Coronary artery (tissue), 2 donors: ENCODE measurements at regions not wholly inside any gene's neighbourhood (a gene's known extent, or its start where the extent isn't known, plus 50 kb on each side); places are given as distances from the start of the nearest gene placed in this dataset.

Experiments used
- DNase-seq: peaks from one replicate; pipeline ENCODE4 v3.0.0-alpha.2; 2017; ENCODE audit warnings: low spot score
- H3K27ac ChIP-seq, 2 donors: fragments of 200-600 bp; sonication (generic); one replicate each; pipeline ENCODE4 v1.5.1; 2016 to 2019
- H3K4me3 ChIP-seq: fragments of 200-600 bp; sonication (generic); 2 replicates; pipeline ENCODE4 v1.5.1; 2016; ENCODE audit warnings: mild to moderate bottlenecking, moderate library complexity
- CTCF ChIP-seq: fragments of 200-600 bp; sonication (generic); IDR thresholded peaks from one replicate; pipeline ENCODE4 v1.5.1; 2019; ENCODE audit warnings: antibody characterized with exemption

DNA sequence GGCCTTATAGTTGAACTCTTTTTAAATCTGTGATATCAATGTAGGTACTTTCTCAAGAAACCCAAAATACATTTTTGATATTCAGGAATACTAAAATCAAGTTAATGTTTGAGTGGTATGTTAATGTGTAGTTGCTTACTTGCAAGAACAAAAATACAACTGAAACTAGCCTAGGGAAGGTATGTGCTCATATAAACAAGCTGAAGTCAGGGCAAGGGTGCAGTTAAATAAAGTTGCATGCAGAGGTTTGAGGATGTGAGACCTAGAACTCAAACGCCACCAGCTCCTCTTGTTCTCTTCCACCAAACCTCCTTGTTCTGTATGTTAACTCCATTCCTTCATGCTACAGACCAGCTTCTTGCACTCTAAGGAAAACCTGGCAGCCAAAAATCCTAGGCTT is 388.3 kb upstream of the SMIM21 start:
- no peak overlapping the region for H3K27ac ChIP-seq
- no peak overlapping the region for H3K4me3 ChIP-seq
- no peak for DNase-seq
- TF ChIP-seq CTCF = no peak

- TF ChIP-seq CTCF = no peak
- DNase-seq = no peak
- Histone ChIP-seq H3K27ac (no peak overlapping the region), H3K4me3 (no peak overlapping the region)
Observed at GRCh38 chr18:75812761-75813160, 385.3 kb upstream of the SMIM21 start.

- no peak for TF ChIP-seq CTCF
- no peak for DNase-seq
- Histone ChIP-seq H3K27ac (no peak overlapping the region), H3K4me3 (no peak overlapping the region)
Observed at GRCh38 chr18:75810961-75811551, 383.6 kb upstream of the SMIM21 start.

- DNase-seq = no peak
- no peak for TF ChIP-seq CTCF
- H3K4me3 ChIP-seq = no peak overlapping the region
- H3K27ac ChIP-seq = no peak overlapping the region
Observed at GRCh38 chr18:75810516-75810915, 383.0 kb upstream of the SMIM21 start.

- Histone ChIP-seq H3K27ac (no peak overlapping the region), H3K4me3 (no peak overlapping the region)
- DNase-seq = no peak
- no peak for TF ChIP-seq CTCF
Observed at GRCh38 chr18:75809926-75810255, 382.4 kb upstream of the SMIM21 start.

DNA sequence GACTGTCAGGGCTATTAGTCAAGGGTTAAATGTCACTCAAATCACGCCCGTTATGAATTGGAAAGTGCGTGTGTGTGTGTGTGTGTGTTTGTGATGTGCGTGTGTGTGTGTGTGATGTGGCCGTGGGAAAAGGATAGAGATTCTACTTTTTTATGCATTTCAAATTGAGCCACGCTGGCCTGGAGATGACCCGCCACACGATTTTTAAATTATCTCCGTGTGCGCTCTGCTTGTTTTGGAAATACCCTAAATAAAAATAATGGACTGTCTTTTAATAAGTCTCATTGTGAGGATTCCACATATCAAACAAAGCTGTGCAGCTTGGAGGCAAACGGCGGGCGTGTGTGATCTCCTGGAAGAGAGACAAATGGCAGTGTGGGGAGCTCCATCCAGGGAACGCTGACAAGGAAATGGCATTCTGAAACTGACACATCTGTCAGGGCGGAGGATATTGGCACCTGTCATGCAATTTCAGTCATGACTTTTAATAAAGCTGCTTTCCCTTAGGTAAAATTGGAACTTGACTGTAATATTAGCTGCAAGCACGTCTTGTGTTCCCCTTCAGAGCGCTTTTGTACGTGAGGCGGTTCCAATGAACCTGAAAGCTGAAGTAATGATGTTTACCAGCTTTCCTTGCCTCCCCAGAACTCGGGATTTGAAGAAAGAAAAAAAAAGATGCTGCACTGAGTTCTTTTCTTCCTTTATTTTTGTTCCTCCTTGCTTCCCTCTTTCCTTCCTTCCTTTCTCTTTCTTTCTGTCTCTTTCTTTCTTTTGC is 381.8 kb upstream of the SMIM21 start:
- no peak for TF ChIP-seq CTCF
- no peak for DNase-seq
- Histone ChIP-seq H3K4me3 (no peak overlapping the region), H3K27ac (no peak overlapping the region)

DNA sequence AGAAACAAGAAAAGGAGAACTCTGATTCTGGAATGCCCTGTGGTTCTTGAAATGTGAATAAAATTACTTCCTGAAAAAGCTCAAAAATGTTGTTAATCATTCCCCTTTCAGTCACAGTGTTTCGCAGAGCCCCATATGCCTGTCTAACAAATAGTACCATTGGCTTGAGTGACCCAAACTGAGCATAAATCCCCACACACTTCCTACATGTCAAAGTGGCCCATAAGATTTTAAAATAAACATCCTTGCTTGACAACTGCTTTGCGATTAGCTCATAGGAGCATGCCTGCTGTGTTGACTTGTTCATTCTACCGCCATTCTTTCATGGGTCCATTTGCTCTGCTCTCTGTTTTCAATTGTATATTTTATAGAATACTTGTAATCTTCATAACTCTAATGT is 377.8 kb upstream of the SMIM21 start:
- DNase-seq = no peak
- Histone ChIP-seq H3K27ac (no peak overlapping the region), H3K4me3 (no peak overlapping the region)
- no peak for TF ChIP-seq CTCF
